ENCODE measurements at regions not wholly inside any gene's neighbourhood (a gene's known extent, or its start where the extent isn't known, plus 50 kb on each side); places are given as distances from the start of the nearest gene placed in this dataset.

DNA sequence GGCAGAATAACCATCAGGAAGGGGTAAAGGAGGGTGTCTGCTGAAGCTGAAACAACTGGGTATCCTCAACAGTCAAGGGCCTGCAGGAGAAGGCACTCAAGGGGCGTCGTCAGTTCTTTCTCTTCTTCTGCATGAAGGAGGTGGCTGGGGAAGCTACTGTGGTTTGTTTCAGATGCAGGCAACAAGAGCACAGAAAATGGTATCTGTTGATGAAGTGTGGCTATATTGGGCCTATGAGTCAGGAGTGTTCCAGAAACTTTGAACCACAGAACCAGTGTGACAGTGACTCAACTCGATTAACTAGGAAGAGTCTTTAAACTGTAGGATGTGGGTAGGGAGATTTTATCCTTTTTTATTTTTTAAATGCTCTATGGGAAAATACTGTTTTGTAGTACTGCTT lies 686.3 kb downstream of the FGF9 start:
- FAIRE-seq: no peak

DNA sequence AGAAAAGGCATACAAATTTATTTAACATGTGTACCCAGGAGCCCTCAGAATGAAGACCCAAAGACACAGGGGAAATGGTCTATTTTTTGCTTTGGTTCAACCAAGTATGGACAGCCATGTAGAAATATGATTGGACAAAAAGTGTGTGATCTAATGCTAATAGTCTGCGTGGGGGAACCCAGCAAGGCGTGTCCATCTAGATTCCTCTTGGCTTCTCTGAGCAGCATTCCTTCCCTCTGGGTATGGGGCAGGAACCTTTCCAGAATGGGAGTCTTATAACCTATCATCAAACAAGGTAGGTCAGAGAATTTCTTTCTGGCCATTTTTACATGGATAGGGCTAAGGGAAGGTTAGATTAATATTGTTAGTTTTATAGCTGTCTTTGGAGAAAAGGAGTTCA lies 698.2 kb downstream of the FGF9 start:
- no peak for FAIRE-seq

DNA sequence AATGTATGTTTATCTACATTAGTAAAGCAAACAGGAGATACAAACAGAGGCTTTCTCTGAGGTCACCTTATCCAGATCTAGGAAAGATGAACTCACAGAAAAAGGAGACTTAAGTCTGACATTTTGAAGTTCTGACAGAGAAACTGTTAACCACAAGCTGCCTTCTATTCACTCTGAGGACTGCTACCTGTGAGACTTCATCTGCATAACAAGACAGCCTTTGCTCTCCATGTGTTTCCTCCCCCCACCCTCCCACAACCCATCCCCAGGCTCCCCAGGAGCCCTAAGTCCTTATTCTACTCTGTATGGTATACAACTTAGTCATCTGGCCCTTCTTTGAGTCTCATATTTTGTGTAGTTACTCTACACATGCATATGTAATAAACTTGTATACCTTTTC lies 699.0 kb downstream of the FGF9 start:
- no peak for FAIRE-seq

DNA sequence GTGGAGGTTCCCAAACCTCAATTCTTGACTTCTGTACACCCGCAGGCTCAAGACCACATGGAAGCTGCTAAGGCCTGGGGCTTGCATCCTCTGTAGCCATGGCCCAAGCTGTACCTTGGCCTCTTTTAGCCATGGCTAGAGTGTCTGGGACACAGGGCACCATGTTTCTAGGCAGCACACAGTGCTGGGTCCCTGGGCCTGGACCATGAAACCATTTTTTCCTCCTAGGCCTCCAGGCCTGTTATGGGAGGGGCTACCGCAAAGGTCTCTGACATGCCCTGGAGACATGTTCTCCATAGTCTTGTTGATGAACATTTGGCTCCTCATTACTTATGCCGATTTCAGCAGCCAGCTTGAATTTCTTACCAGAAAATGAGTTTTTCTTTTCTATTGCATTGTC lies 701.4 kb downstream of the FGF9 start:
- no peak for FAIRE-seq

DNA sequence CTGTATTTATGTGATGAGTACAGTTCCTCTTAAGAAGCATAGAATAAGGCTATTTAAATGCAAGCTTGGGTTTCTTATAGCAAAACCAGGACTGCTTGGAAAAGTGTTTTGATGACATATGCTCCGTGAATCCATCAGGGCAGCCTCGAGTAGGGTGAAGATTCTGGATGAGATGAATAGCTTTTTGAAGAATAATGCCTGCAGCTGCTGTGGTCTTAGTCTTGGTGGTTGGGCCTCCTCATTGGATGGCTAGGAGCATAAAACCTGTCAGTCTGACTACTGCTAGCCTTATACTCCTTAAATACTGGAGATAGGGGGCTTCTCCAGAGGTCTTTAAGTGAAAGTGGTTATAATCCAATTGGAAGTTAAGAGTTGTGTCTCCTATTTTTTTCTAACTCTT lies 704.3 kb downstream of the FGF9 start:
- FAIRE-seq: no peak

DNA sequence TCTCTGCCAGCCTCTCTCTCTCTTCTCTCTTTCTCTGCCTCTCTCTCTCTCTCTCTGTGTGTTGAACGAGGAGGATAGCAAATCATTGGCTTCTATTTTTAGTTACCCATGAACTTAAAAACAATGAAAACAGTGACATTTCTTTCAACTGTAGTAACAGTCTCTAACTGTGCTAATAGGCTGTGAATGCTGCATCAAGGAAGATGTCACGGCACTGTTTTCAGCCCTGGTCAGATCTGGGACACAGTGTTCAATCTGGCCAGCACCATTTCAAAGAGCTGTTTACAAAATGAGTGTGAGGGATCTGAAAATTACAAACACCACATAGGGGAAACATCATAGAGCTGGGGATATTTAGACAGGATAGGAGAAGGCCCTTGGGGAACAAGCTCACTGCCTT lies 717.0 kb downstream of the FGF9 start:
- no peak for FAIRE-seq

DNA sequence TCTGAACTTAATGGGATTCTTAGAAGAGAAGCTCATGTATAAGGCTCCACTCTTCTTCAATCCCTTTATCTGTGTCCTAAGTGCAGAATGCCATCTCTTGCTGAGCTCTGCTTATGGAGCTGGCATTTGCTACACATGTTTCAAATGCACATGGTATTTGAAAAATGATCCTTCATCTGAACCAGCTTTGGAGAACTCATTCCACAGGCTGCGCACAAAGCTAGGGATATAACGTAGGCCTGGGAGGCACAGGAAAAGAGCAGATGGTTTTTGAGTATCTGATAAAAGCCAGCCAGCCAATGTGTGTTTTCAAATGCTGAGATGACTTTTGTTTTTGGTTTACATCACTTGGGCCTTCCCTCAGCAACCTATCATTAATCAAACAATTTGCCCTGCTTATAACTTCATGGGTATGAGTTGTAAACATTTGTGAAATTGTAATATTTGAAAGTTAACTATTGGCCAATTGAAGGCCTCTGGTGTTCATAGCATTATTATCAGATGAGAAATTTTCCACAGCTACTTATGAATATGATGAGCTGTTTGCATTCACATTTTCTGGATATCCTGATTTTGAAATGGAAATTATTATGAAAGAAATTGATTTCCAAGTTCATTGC lies 729.0 kb downstream of the FGF9 start:
- FAIRE-seq: no peak

- no peak for FAIRE-seq
Measured at GRCh38 chr13:22402682-22403081, 731.8 kb downstream of the FGF9 start.

DNA sequence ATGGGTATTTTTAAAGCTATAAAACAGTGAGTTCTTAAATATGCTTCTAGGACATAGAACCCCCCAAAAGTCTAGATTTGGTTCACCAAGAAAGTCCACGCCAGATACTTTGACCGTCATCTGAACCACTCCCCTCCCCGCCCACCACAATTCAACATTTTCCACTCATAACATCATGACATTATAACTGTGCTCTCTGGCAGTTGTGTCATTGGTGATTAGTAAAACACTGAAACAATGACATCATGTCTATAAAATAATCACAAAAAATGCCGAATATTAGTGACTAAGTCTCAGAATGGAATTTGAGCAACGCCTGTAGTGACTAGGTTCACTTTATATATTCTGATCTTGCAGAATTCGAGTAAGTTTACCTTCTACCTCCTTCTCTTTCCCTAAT lies 732.3 kb downstream of the FGF9 start:
- no peak for FAIRE-seq

GRCh38 chr13:22405891-22406290 lies 735.0 kb downstream of the FGF9 start:
- no peak for FAIRE-seq

- no peak for FAIRE-seq
Measured at GRCh38 chr13:22412452-22412851, 741.6 kb downstream of the FGF9 start.

- FAIRE-seq: no peak
Measured at GRCh38 chr13:22422023-22422422, 751.1 kb downstream of the FGF9 start.

GRCh38 chr13:22422712-22423111 lies 751.8 kb downstream of the FGF9 start:
- FAIRE-seq: no peak

GRCh38 chr13:22423261-22423660 lies 752.4 kb downstream of the FGF9 start:
- no peak for FAIRE-seq

DNA sequence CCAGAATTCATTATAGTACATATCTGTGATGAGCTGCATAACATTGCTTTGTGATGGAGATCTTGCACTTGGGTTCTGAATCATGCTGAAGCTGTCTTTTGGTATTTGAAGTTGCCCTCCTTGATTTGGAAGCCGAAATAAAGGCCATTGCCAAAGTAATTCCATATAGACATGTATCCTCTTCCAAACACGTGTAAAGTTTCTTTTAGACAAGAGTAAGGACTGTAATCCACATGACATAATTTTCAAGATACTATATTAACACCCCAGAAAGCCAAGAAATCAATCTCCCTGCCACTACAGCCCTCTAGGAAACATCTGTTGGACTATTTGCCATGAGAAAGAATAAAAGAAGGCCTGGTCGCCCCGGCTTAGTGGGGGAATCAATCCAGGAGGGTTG lies 754.2 kb downstream of the FGF9 start:
- FAIRE-seq: no peak

GRCh38 chr13:22427066-22427465 lies 753.7 kb upstream of the SGCG start:
- no peak for FAIRE-seq

DNA sequence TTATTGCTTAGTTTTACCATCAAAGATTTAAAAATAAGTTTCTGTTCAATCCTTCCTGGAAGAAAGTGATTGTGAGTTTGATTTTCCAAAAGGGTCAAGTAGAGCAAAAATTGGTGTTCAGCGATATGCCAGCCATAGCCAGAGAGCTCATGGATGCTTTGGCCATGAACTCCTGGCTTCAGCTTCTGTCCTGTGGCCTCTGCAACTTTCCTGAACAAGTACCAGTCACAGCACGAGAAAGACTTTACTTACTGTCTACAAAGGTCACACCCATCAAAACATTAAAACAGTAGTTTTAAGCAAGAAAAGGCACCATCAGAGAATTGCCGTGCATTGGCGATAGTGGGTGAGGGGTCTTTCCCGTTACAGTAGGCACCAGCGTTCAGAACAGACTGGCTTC lies 753.0 kb upstream of the SGCG start:
- no peak for FAIRE-seq

DNA sequence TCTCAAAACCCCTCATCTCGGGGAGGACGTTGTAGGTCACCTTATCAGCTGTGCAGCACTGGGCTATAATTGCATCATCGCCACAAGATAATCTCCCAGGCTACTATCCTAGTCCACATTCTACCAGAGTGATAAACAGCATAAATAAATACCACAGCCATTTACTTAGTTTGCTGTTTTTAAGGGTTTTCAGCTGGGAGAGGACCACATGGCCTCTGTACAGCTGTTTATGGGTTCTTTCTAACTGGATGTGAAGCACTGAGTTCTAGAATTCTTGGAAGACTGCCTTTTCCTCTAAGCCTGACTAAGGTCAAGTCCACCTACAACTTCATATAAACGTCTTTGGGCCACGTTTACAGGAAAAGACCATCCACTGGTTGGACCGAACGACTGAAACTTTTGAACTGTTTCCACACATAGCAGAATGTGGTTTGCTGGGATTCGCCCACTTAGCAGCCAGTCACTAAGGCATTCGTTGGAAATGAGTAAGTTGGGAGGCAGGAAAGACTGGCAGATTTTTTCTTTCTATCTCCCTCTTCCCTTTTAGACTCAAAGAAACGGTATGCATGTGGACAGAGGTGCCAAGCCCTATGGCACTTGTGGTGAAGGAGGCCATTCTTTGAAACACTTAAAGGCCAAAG lies 752.5 kb upstream of the SGCG start:
- no peak for FAIRE-seq

GRCh38 chr13:22432690-22433089 lies 748.1 kb upstream of the SGCG start:
- FAIRE-seq: no peak

- no peak for FAIRE-seq
Measured at GRCh38 chr13:22447132-22447886, 733.5 kb upstream of the SGCG start.

- FAIRE-seq: no peak
Measured at GRCh38 chr13:22449251-22449650, 731.5 kb upstream of the SGCG start.

DNA sequence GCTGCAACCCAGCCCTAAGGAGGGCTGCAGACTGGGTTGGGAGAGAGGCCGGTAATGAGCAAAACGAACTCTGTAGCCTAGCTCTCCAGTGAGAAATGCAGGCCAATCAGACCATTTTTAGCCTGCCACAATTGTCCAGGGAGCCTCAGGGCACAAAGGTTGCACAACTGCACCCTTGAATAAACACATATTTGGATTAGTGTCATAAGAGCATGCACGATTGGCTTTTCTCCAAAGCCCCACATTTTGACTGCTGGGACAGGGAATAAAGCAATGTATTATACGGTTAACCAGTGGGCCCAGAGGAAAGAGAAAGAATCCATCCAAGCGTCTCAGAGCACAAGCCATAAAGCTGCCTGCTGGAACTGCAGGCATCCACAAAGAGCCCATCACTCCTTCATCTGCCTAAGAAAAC lies 729.4 kb upstream of the SGCG start:
- no peak for FAIRE-seq

DNA sequence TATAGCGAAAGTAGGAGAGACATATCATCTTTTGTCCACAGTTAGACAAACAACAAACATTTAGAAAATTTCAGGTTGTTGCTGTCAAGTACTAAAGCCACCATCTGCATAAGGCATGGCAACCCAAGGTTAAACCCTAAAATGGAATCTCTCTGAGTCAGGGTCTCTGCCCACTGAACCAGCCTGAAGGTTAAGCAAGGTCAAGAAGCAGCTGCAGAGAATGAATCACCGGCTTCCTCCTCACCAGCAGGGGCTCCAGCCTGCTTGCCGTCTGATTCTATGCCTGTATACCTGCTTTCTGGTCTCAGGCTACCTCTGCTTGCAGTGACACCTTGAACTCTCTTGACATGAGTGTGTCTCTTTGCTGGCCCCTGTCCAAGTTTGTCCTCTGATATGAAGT lies 726.2 kb upstream of the SGCG start:
- FAIRE-seq: no peak

- FAIRE-seq: no peak
Measured at GRCh38 chr13:22455036-22455435, 725.7 kb upstream of the SGCG start.
